ENCODE measurements at regions not wholly inside any gene's neighbourhood (a gene's known extent, or its start where the extent isn't known, plus 50 kb on each side); places are given as distances from the start of the nearest gene placed in this dataset.

DNA sequence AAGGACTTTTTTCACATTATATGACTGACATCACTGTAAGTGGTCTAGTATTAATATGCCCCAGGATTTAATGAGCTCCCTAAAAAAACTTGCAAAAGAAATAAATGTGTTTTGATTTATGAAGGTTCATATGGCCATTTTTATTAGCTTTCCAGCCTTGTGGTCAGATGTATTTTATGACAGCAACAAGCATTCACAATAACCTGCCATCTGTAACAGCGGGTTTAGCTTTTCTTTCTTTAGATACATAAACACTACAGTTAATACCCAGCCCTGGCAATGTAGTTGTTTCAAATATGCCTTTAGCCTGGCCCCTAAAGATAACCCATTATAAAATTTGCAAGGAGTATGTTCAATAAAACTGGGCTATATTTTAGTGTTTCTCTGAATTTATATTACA lies 1063.8 kb downstream of the SOCS6 start:
- TF ChIP-seq GATA3 (IDR thresholded peaks at IDR 0.05; ENCODE audit: low read depth, low read length) (no peak), GATA2 (IDR thresholded peaks at IDR 0.05; ENCODE audit: low read depth, low read length) (no peak)
